SK-N-MC (cell line): ENCODE measurements at regions not wholly inside any gene's neighbourhood (a gene's known extent, or its start where the extent isn't known, plus 50 kb on each side); places are given as distances from the start of the nearest gene placed in this dataset.

Experiments used
- EZH2 ChIP-seq: fragments of 200-600 bp; sonication (generic); IDR thresholded peaks from one replicate; pipeline ENCODE4 v1.6.1; 2017; ENCODE audit warnings: antibody characterized with exemption
- FOXP2 ChIP-seq: optimal IDR thresholded peaks from 2 replicates; pipeline ENCODE3; 2011; ENCODE audit warnings: mild to moderate bottlenecking, moderate library complexity; ENCODE audit not compliant: insufficient read depth; ENCODE audit errors: extremely low read length, control extremely low read depth
- POLR2AphosphoS5 ChIP-seq: IDR thresholded peaks from 2 replicates; pipeline ENCODE4 v1.6.1; 2012; ENCODE audit warnings: mild to moderate bottlenecking, low read depth, low read length, borderline replicate concordance

GRCh38 chr2:122237450-122237849 lies 482.0 kb downstream of the TSN start:
- no peak for TF ChIP-seq EZH2
- TF ChIP-seq POLR2AphosphoS5 = no peak
- no peak for TF ChIP-seq FOXP2
